ENCODE measurements at regions not wholly inside any gene's neighbourhood (a gene's known extent, or its start where the extent isn't known, plus 50 kb on each side); places are given as distances from the start of the nearest gene placed in this dataset.

DNA sequence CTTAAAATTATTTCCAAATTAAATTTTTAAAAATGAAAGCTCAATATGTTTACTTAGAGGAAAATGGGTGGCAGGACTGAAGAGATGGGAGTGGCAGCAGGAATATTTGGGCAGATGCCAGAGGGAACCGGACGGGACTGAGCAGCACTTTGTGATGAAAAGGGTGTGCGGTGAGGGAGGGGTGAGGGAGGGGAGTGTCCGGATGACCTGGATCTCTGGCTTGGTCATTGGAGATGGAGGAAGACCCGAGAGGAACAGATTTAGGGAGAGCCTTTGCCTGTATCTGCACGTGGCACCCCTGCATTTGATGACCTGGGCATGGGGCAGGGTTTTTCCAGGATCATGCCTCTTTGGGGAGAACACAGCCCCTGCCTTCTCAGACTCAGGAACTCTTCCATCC is 201.1 kb upstream of the MVB12B start:
- TF ChIP-seq BCL11A (IDR thresholded peaks at IDR 0.05; ENCODE audit: low read depth in 2 of 2, low read length in 2 of 2) (no peak), POLR2A (IDR thresholded peaks at IDR 0.05; ENCODE audit: control extremely low read depth in 1 of 2, low read depth in 2 of 2, low read length in 2 of 2) (no peak), RBBP5 (IDR thresholded peaks at IDR 0.05; ENCODE audit: borderline replicate concordance, low read depth, low read length) (no peak), GABPA (IDR thresholded peaks at IDR 0.05; ENCODE audit: borderline replicate concordance, insufficient read depth, low read length) (no peak), BACH1 (IDR thresholded peaks at IDR 0.05; ENCODE audit: low read length) (no peak)
